Right atrium auricular region (tissue), 2 donors: ENCODE measurements at regions not wholly inside any gene's neighbourhood (a gene's known extent, or its start where the extent isn't known, plus 50 kb on each side); places are given as distances from the start of the nearest gene placed in this dataset.

Source experiments
- DNase-seq: peaks from one replicate; pipeline ENCODE4 v3.0.0-alpha.2; 2019; ENCODE audit warnings: low spot score
- H3K27ac ChIP-seq, 2 donors: fragments of 200-600 bp; sonication (generic); 1 replicate in 1 of 2; 2 replicates in 1 of 2; pipeline ENCODE4 v1.5.1; 2016 to 2019
- H3K27me3 ChIP-seq, 2 donors: fragments of 200-600 bp; sonication (generic); one replicate each; pipeline versions ENCODE4 v1.5.1 to v1.6.0; 2017 to 2019
- H3K36me3 ChIP-seq: fragments of 200-600 bp; sonication (generic); one replicate; pipeline ENCODE4 v1.5.1; 2016
- H3K4me1 ChIP-seq, 2 donors: fragments of 200-600 bp; sonication (generic); one replicate each; pipeline versions ENCODE4 v1.5.1 to v1.6.0; 2017 to 2019
- H3K4me3 ChIP-seq, 2 donors: fragments of 200-600 bp; sonication (generic); 1 replicate in 1 of 2; 2 replicates in 1 of 2; pipeline ENCODE4 v1.5.1; 2017 to 2019; ENCODE audit warnings: mild to moderate bottlenecking in 1 of 2, moderate library complexity in 1 of 2
- H3K9me3 ChIP-seq, 2 donors: fragments of 200-600 bp; sonication (generic); one replicate each; pipeline ENCODE4 v1.5.1; 2019
- CTCF ChIP-seq, 2 donors: fragments of 200-600 bp; sonication (generic); IDR thresholded peaks; one replicate each; pipeline ENCODE4 v1.5.1; 2019; ENCODE audit warnings: antibody characterized with exemption in 2 of 2

- no peak for TF ChIP-seq CTCF (IDR thresholded peaks at IDR 0.05)
- Histone ChIP-seq H3K27me3 (no peaks in the 10 kb centered on the region), H3K9me3 (no peaks in the 10 kb centered on the region), H3K36me3 (no peaks in the 10 kb centered on the region), H3K4me3 (no peak overlapping the region), H3K4me1 (no peaks in the 10 kb centered on the region), H3K27ac (no peak overlapping the region)
- DNase-seq = peak; percentile 44
These were observed 260.5 kb upstream of the TLE3 start for GRCh38 chr15:70358011-70358819.

GRCh38 chr15:70357453-70357852 lies 259.7 kb upstream of the TLE3 start:
- H3K9me3 ChIP-seq = no peaks in the 10 kb centered on the region
- no peak overlapping the region for H3K4me3 ChIP-seq
- H3K36me3 ChIP-seq = no peaks in the 10 kb centered on the region
- no peak for TF ChIP-seq CTCF (IDR thresholded peaks at IDR 0.05)
- DNase-seq = no peak
- no peaks in the 10 kb centered on the region for H3K4me1 ChIP-seq
- no peaks in the 10 kb centered on the region for H3K27me3 ChIP-seq
- H3K27ac ChIP-seq = no peak overlapping the region

GRCh38 chr15:70356919-70357318 lies 259.2 kb upstream of the TLE3 start:
- no peak for TF ChIP-seq CTCF (IDR thresholded peaks at IDR 0.05)
- H3K27me3 ChIP-seq = no peaks in the 10 kb centered on the region
- DNase-seq = peak; percentile 46
- no peak overlapping the region for H3K27ac ChIP-seq
- no peaks in the 10 kb centered on the region for H3K9me3 ChIP-seq
- H3K36me3 ChIP-seq = no peaks in the 10 kb centered on the region
- H3K4me3 ChIP-seq = no peak overlapping the region
- no peaks in the 10 kb centered on the region for H3K4me1 ChIP-seq

GRCh38 chr15:70356062-70356860 lies 258.5 kb upstream of the TLE3 start:
- Histone ChIP-seq H3K4me1 (no peaks in the 10 kb centered on the region), H3K27me3 (no peaks in the 10 kb centered on the region), H3K9me3 (no peaks in the 10 kb centered on the region), H3K27ac (no peak overlapping the region), H3K4me3 (no peak overlapping the region), H3K36me3 (no peaks in the 10 kb centered on the region)
- no peak for TF ChIP-seq CTCF (IDR thresholded peaks at IDR 0.05)
- DNase-seq = peak; percentile 42

- Histone ChIP-seq H3K27ac (no peak overlapping the region), H3K4me1 (no peaks in the 10 kb centered on the region), H3K9me3 (no peaks in the 10 kb centered on the region), H3K27me3 (no peaks in the 10 kb centered on the region), H3K4me3 (no peak overlapping the region), H3K36me3 (no peaks in the 10 kb centered on the region)
- peak; percentile 49 for DNase-seq
- TF ChIP-seq CTCF (IDR thresholded peaks at IDR 0.05) = no peak
These were observed 257.6 kb upstream of the TLE3 start for GRCh38 chr15:70355275-70355795.
